ENCODE measurements at regions not wholly inside any gene's neighbourhood (a gene's known extent, or its start where the extent isn't known, plus 50 kb on each side); places are given as distances from the start of the nearest gene placed in this dataset.

DNA sequence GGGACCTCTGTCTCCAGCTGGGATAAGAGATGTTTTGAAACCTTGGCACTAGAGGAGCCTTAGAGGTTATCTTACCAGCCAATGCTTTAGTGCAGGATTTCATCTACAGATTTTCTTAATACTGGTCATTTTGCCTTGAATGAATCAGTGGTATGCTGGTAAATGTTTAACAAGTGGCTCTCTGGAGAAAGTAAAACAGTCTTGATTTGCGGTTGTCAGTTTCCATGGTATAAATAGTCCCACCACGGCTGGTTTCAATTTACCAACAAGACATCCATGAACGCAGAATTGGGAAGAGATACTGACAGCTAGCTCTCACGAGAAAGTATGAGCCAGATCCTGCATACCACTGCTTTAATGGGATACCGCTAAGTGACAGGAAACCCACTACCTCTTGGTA lies 56.7 kb upstream of the CXCL14 start:
- H3K9me3 Mint-ChIP-seq (ENCODE audit: low read depth), result no peaks in the 10 kb centered on the region
- intact Hi-C loops (cut with DNase I, micrococcal nuclease), result no loop called here
- ATAC-seq, result no peak
- no peaks in the 10 kb centered on the region for H3K4me1 Mint-ChIP-seq
- H3K27me3 Mint-ChIP-seq, result peaks cover 22% of the 10 kb centered on the region
- CTCF ChIA-PET, result no interaction called here
- no peaks in the 10 kb centered on the region for H3K36me3 Mint-ChIP-seq (ENCODE audit: low read depth)
- POLR2A ChIA-PET, result no interaction called here
- no peak overlapping the region for H3K27ac Mint-ChIP-seq
- H3K4me3 Mint-ChIP-seq, result no peak overlapping the region
- no peak for DNase-seq

DNA sequence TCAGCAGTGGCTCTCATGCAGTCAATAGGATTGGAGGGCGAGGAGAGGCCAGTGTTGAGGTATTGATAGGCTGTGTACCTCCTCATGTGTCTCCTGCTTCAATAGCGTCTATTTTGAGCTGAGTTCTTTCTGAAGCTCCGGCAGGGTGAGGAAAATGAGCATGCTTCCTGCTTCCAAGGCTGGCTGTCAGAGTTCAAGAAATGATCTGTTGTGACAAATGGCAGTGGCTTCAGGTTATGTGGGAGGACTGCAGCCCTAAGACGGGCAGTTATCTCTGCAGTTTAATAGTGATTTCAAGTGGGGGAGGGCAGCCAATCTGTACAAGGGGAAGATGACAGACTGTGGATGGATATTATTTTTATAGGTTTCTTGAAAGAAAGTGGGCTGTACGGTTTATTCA lies 54.0 kb upstream of the CXCL14 start:
- ATAC-seq, result no peak
- Mint-ChIP-seq H3K27ac (no peak overlapping the region), H3K9me3 (ENCODE audit: low read depth) (no peaks in the 10 kb centered on the region), H3K4me3 (no peak overlapping the region), H3K36me3 (ENCODE audit: low read depth) (no peaks in the 10 kb centered on the region), H3K4me1 (no peaks in the 10 kb centered on the region), H3K27me3 (peaks cover 13% of the 10 kb centered on the region)
- ChIA-PET CTCF (no interaction called here), POLR2A (no interaction called here)
- DNase-seq, result no peak
- intact Hi-C loops (cut with DNase I, micrococcal nuclease), result no loop called here

DNA sequence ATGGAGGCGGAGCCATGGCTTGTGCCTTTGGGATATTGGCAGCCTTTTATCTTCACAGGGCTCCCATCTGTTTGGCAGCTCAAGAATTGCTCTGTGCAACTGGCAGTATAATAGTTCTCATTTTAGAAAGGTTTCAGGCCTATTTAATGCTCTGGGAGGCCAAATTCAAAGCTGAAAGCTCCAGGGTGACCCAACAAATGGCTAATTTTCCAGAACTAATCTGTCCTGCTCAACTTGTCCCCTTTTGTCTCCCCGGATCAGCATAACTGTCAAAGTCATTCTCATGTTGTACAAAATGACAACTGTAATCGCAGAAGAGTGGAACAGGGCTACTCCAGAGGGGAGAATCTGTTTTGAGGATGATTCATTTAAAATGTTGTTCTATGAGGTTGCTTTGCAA lies 52.6 kb upstream of the CXCL14 start:
- no peak overlapping the region for H3K4me3 Mint-ChIP-seq
- no peak overlapping the region for H3K27ac Mint-ChIP-seq
- CTCF ChIA-PET, result no interaction called here
- peaks cover 9% of the 10 kb centered on the region for H3K27me3 Mint-ChIP-seq
- no peaks in the 10 kb centered on the region for H3K9me3 Mint-ChIP-seq (ENCODE audit: low read depth)
- ATAC-seq (no peak), DNase-seq (no peak)
- POLR2A ChIA-PET, result no interaction called here
- H3K36me3 Mint-ChIP-seq (ENCODE audit: low read depth), result no peaks in the 10 kb centered on the region
- H3K4me1 Mint-ChIP-seq, result no peaks in the 10 kb centered on the region
- intact Hi-C loops (cut with DNase I, micrococcal nuclease), result no loop called here

DNA sequence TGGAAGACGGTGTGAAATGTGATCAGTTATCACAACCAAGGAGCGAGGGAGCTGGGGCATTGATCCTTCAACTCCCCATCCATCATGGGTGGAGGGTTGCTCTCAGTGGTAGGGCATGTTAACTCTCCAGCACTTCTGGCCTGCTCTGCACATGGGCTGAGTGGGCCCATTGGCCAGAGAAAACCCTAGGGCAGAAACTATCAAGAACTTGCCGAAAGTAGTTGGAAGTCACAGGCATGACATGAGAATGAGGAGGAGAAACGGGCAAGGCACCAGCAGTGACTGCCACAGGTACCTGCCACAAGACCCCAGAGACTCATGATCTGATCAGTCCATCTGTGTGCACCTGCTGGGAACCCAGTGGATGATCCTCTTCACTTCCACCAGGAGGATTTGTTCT lies 50.9 kb upstream of the CXCL14 start:
- no peak for DNase-seq
- H3K27me3 Mint-ChIP-seq, result peaks cover 6% of the 10 kb centered on the region
- H3K36me3 Mint-ChIP-seq (ENCODE audit: low read depth), result no peaks in the 10 kb centered on the region
- ATAC-seq, result no peak
- ChIA-PET POLR2A (no interaction called here), CTCF (interaction anchor here (0.9 kb wide), 1 partner anchor 69 kb away, joined by 3 read pairs; no protein-coding TSS in a partner anchor)
- no peak overlapping the region for H3K27ac Mint-ChIP-seq
- no peaks in the 10 kb centered on the region for H3K4me1 Mint-ChIP-seq
- no peaks in the 10 kb centered on the region for H3K9me3 Mint-ChIP-seq (ENCODE audit: low read depth)
- H3K4me3 Mint-ChIP-seq, result no peak overlapping the region
- intact Hi-C loops (cut with DNase I, micrococcal nuclease), result no loop called here

DNA sequence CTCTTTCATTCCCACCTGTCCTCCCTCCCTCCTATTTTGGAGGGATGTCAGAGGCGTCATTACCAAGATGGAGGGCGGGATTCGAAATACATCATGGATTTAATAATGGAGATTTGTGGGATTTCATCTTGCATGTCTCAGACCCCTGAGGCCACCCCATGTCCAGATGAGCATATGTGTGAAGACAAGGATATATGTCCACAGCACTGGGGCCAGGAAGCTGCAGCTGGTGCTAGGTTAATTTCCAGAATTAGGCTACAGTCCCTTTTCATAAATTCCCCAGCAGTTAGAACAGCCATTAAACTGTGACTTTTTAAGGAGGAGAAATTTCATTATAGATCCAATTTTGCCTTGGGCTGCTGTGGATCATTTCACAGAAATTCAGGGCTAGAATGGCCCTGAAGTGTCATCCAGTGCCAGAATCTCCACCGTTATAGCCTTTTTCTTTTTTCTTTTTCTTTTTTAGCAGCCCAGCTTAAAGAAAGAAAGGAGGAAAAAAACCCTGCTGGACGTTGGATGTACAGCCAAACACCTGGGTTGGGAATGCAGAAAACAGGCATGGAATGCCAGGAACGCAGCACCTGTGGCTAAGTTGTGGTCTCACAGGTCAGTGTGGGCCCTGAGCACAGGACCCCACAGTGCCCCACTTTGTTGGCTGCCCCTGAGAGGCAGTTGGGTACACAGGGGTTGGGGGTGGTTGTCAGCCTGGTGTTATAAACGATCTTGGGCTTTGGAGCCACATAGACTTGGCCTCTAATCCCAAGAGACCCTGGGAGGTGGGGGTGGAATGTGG lies 50.2 kb upstream of the CXCL14 start:
- DNase-seq, result no peak
- intact Hi-C loops (cut with DNase I, micrococcal nuclease), result no loop called here

More for the DNA sequence above, 50.2 kb upstream of the CXCL14 start:
- ATAC-seq, result no peak
- H3K9me3 Mint-ChIP-seq (ENCODE audit: low read depth), result no peaks in the 10 kb centered on the region
- H3K4me1 Mint-ChIP-seq, result no peaks in the 10 kb centered on the region
- H3K36me3 Mint-ChIP-seq (ENCODE audit: low read depth), result no peaks in the 10 kb centered on the region
- H3K27me3 Mint-ChIP-seq, result peaks cover 6% of the 10 kb centered on the region
- H3K4me3 Mint-ChIP-seq, result no peak overlapping the region
- no peak overlapping the region for H3K27ac Mint-ChIP-seq
- POLR2A ChIA-PET, result no interaction called here
- CTCF ChIA-PET, result interaction anchor here (0.6 kb wide), 1 partner anchor 77 kb away, joined by 3 read pairs; no protein-coding TSS in a partner anchor

All from activated CD4-positive, alpha-beta T cell treated with anti-CD3 and anti-CD28 coated beads for 36 hours (primary cell).